Posterior vena cava (tissue), 2 donors: ENCODE measurements at regions not wholly inside any gene's neighbourhood (a gene's known extent, or its start where the extent isn't known, plus 50 kb on each side); places are given as distances from the start of the nearest gene placed in this dataset.
"Not testable (repeated sequence)": the region's sequence is repeated elsewhere in the genome, so short reads cannot be mapped to it uniquely, and the experiment has no call there.

ENCODE experiments used
- DNase-seq: peaks from one replicate; pipeline ENCODE4 v3.0.0-alpha.2; 2020; ENCODE audit warnings: low spot score
- intact Hi-C, 2 donors: fragments of 100-400 bp; cut with DNase I; formaldehyde crosslinking; loops; one replicate each; pipeline versions ENCODE4 v1.14.1 to v1.14.2; 2022 to 2023
- donor health status: DM: yes; HTN: yes; CAD: no.
- donor health status: DM: yes; HTN: yes; CAD: no.

DNA sequence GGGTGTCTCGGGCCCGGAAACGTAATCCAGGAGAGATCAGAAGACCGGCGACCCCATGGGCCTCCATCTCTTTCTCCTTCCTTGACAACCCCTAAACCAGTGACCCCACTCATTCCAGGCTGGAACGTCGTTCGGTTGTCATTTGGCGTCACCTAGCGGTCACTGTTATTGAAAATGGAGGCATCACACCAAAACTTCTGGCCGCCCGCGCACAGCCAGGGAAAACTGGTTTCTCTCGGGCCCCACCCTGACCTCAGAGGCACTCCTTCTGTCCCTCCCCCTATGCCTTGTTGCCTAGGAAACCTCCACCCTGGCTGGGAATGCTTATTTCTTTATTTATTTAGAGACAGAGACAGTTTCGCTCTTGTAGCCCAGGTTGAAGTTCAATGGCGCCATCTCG, 2327.3 kb upstream of the TPTE start:
- DNase-seq, intact Hi-C loops: not testable (repeated sequence)

DNA sequence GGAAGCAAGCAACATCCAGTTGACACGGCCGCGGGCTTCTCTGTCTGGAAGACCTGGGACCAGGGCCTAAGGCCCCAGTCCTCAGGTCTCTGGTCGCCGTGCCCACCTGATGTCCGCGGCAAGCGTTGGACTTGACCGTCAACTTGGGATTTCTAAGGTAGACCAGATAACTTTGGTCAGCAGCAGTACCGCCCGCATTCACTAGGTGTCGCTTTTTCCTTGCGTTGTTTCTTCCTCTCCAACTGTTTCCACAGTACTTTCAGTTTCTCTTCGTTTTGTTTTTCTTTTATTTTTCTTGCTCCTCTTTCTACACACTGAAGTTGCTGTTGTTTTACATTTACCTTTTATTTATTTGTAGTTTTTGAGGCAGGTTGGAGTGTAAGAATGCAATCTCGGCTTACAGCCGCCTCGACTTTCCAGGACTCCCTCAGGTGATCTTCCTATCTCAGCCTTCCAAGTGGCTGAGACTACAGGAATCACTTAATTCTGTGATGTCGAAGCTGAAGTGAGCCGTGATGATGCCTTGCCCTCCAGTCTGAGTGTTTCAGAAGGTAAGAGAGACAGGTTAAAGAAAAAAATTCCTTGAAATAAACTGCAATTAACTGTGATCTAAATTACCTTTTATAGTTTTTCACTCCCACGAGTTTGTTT, 2323.9 kb upstream of the TPTE start:
- DNase-seq, intact Hi-C loops: not testable (repeated sequence)

GRCh38 chr21:8205094-8205891, 2316.1 kb upstream of the TPTE start:
- DNase-seq, intact Hi-C loops: not testable (repeated sequence)

GRCh38 chr21:8205892-8206188, 2315.5 kb upstream of the TPTE start:
- DNase-seq, intact Hi-C loops: not testable (repeated sequence)

DNA sequence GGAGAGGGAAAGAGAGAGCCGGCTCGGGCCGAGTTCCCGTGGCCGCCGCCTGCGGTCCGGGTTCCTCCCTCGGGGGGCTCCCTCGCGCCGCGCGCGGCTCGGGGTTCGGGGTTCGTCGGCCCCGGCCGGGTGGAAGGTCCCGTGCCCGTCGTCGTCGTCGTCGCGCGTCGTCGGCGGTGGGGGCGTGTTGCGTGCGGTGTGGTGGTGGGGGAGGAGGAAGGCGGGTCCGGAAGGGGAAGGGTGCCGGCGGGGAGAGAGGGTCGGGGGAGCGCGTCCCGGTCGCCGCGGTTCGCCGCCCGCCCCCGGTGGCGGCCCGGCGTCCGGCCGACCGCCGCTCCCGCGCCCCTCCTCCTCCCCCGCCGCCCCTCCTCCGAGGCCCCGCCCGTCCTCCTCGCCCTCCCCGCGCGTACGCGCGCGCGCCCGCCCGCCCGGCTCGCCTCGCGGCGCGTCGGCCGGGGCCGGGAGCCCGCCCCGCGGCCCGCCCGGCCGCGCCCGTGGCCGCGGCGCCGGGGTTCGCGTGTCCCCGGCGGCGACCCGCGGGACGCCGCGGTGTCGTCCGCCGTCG, 2308.3 kb upstream of the TPTE start:
- DNase-seq = peak; percentile 40

DNA sequence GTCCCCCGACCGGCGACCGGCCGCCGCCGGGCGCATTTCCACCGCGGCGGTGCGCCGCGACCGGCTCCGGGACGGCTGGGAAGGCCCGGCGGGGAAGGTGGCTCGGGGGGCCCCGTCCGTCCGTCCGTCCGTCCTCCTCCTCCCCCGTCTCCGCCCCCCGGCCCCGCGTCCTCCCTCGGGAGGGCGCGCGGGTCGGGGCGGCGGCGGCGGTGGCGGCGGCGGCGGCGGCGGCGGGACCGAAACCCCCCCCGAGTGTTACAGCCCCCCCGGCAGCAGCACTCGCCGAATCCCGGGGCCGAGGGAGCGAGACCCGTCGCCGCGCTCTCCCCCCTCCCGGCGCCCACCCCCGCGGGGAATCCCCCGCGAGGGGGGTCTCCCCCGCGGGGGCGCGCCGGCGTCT, 2306.8 kb upstream of the TPTE start:
- intact Hi-C loops, DNase-seq: not testable (repeated sequence)

More for the DNA sequence above, 2308.3 kb upstream of the TPTE start:
- intact Hi-C loops = not testable (repeated sequence)

GRCh38 chr21:8229366-8230150, 2291.8 kb upstream of the TPTE start:
- DNase-seq, intact Hi-C loops: not testable (repeated sequence)

- intact Hi-C loops, DNase-seq: not testable (repeated sequence)
Measured at GRCh38 chr21:8231252-8231651, 2290.1 kb upstream of the TPTE start.

DNA sequence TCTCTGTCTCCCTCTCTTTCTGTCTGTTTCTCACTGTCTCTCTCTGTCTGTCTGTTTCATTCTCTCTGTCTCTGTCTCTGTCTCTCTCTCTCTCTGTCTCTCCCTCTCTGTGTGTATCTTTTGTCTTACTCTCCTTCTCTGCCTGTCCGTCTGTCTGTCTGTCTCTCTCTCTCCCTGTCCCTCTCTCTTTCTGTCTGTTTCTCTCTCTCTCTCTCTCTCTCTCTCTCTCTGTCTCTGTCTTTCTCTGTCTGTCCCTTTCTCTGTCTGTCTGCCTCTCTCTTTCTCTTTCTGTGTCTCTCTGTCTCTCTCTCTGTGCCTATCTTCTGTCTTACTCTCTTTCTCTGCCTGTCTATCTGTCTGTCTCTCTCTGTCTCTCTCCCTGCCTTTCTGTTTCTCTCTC, 2288.4 kb upstream of the TPTE start:
- intact Hi-C loops, DNase-seq: not testable (repeated sequence)

GRCh38 chr21:8234059-8234458, 2287.3 kb upstream of the TPTE start:
- DNase-seq, intact Hi-C loops: not testable (repeated sequence)

GRCh38 chr21:8244723-8245641, 2276.4 kb upstream of the TPTE start:
- DNase-seq, intact Hi-C loops: not testable (repeated sequence)

DNA sequence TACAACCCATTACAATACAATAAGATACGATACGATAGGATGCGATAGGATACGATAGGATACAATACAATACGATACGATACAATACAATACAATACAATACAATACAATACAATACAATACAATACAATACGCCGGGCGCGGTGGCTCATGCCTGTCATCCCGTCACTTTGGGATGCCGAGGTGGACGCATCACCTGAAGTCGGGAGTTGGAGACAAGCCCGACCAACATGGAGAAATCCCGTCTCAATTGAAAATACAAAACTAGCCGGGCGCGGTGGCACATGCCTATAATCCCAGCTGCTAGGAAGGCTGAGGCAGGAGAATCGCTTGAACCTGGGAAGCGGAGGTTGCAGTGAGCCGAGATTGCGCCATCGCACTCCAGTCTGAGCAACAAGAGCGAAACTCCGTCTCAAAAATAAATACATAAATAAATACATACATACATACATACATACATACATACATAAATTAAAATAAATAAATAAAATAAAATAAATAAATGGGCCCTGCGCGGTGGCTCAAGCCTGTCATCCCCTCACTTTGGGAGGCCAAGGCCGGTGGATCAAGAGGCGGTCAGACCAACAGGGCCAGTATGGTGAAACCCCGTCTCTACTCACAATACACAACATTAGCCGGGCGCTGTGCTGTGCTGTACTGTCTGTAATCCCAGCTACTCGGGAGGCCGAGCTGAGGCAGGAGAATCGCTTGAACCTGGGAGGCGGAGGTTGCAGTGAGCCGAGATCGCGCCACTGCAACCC, 2275.6 kb upstream of the TPTE start:
- DNase-seq, intact Hi-C loops: not testable (repeated sequence)

GRCh38 chr21:8251701-8252100, 2269.7 kb upstream of the TPTE start:
- intact Hi-C loops = not testable (repeated sequence)

DNA sequence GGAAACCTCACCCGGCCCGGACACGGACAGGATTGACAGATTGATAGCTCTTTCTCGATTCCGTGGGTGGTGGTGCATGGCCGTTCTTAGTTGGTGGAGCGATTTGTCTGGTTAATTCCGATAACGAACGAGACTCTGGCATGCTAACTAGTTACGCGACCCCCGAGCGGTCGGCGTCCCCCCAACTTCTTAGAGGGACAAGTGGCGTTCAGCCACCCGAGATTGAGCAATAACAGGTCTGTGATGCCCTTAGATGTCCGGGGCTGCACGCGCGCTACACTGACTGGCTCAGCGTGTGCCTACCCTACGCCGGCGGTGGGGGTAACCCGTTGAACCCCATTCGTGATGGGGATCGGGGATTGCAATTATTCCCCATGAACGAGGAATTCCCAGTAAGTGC, 2266.3 kb upstream of the TPTE start:
- intact Hi-C loops = not testable (repeated sequence)
- peak; percentile 18 for DNase-seq

More at GRCh38 chr21:8251701-8252100, 2269.7 kb upstream of the TPTE start:
- not testable (repeated sequence) for DNase-seq

DNA sequence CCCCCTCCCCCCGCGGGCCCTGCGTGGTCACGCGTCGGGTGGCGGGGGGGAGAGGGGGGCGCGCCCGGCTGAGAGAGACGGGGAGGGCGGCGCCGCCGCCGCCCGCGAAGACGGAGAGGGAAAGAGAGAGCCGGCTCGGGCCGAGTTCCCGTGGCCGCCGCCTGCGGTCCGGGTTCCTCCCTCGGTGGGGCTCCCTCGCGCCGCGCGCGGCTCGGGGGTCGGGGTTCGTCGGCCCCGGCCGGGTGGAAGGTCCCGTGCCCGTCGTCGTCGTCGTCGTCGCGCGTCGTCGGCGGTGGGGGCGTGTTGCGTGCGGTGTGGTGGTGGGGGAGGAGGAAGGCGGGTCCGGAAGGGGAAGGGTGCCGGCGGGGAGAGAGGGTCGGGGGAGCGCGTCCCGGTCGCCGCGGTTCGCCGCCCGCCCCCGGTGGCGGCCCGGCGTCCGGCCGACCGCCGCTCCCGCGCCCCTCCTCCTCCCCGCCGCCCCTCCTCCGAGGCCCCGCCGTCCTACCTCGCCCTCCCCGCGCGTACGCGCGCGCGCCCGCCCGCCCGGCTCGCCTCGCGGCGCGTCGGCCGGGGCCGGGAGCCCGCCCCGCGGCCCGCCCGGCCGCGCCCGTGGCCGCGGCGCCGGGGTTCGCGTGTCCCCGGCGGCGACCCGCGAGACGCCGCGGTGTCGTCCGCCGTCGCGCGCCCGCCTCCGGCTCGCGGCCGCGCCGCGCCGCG, 2264.1 kb upstream of the TPTE start:
- intact Hi-C loops = not testable (repeated sequence)
- peak; percentile 23 for DNase-seq

DNA sequence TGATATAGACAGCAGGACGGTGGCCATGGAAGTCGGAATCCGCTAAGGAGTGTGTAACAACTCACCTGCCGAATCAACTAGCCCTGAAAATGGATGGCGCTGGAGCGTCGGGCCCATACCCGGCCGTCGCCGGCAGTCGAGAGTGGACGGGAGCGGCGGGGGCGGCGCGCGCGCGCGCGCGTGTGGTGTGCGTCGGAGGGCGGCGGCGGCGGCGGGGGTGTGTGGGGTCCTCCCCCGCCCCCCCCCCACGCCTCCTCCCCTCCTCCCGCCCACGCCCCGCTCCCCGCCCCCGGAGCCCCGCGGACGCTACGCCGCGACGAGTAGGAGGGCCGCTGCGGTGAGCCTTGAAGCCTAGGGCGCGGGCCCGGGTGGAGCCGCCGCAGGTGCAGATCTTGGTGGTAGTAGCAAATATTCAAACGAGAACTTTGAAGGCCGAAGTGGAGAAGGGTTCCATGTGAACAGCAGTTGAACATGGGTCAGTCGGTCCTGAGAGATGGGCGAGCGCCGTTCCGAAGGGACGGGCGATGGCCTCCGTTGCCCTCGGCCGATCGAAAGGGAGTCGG, 2261.2 kb upstream of the TPTE start:
- intact Hi-C loops, DNase-seq: not testable (repeated sequence)
